Suprapubic skin (tissue), 4 donors: ENCODE measurements at regions not wholly inside any gene's neighbourhood (a gene's known extent, or its start where the extent isn't known, plus 50 kb on each side); places are given as distances from the start of the nearest gene placed in this dataset.

Experiments
- DNase-seq, 2 donors: peaks; one replicate each; pipeline ENCODE4 v3.0.0-alpha.2; 2019; ENCODE audit warnings: low spot score in 2 of 2
- H3K27ac ChIP-seq: fragments of 200-600 bp; sonication (generic); one replicate; pipeline ENCODE4 v1.5.1; 2019
- H3K27me3 ChIP-seq: fragments of 200-600 bp; sonication (generic); one replicate; pipeline ENCODE4 v1.5.1; 2019
- H3K36me3 ChIP-seq: fragments of 200-600 bp; sonication (generic); one replicate; pipeline ENCODE4 v1.5.1; 2019
- H3K4me1 ChIP-seq: fragments of 200-600 bp; sonication (generic); one replicate; pipeline ENCODE4 v1.5.1; 2019
- H3K4me3 ChIP-seq: fragments of 200-600 bp; sonication (generic); one replicate; pipeline ENCODE4 v1.5.1; 2019; ENCODE audit warnings: mild to moderate bottlenecking
- H3K9me3 ChIP-seq: fragments of 200-600 bp; sonication (generic); one replicate; pipeline ENCODE4 v1.5.1; 2019
- EP300 ChIP-seq: sonication (generic); formaldehyde crosslinking; IDR thresholded peaks from one replicate; pipeline ENCODE4 v1.6.1; 2017; ENCODE audit warnings: antibody characterized with exemption
- POLR2A ChIP-seq, 2 donors: fragments of 450-650 bp; IDR thresholded peaks; one replicate each; pipeline ENCODE4 v1.6.1; 2017; ENCODE audit warnings: antibody characterized with exemption in 2 of 2, mild to moderate bottlenecking in 2 of 2, moderate library complexity in 2 of 2
- POLR2AphosphoS5 ChIP-seq, 3 donors: sonication (generic); formaldehyde crosslinking; IDR thresholded peaks; one replicate each; pipeline ENCODE4 v1.6.1; 2017; ENCODE audit warnings: antibody characterized with exemption in 3 of 3
- WGBS: methylation state at CpG from one replicate; pipeline ENCODE4 v1.1.5; 2018; 5-methylcytosine and 5-hydroxymethylcytosine counted together
- TF ChIP-seq, protein P1 (sequence below), 2 donors: fragments of 200-600 bp in 1 of 2; fragments of 450-650 bp in 1 of 2; sonication (generic) in 1 of 2; IDR thresholded peaks; one replicate each; pipeline ENCODE4 v1.5.1; 2016 to 2019; ENCODE audit warnings: antibody characterized with exemption in 2 of 2, mild to moderate bottlenecking in 1 of 2, moderate library complexity in 1 of 2

- no peaks in the 10 kb centered on the region for H3K4me1 ChIP-seq
- H3K36me3 ChIP-seq = no peaks in the 10 kb centered on the region
- H3K9me3 ChIP-seq = no peaks in the 10 kb centered on the region
- H3K27ac ChIP-seq = no peak overlapping the region
- no peak overlapping the region for H3K4me3 ChIP-seq
- no peaks in the 10 kb centered on the region for H3K27me3 ChIP-seq
- no peak for DNase-seq
- WGBS = 93% methylated on average over 9 of the region's 9 CpGs
- no peak for TF ChIP-seq POLR2AphosphoS5 (IDR thresholded peaks at IDR 0.05)
- TF ChIP-seq EP300 = no peak
- no peak for TF ChIP-seq POLR2A (IDR thresholded peaks at IDR 0.05)
- TF ChIP-seq, protein P1, sequence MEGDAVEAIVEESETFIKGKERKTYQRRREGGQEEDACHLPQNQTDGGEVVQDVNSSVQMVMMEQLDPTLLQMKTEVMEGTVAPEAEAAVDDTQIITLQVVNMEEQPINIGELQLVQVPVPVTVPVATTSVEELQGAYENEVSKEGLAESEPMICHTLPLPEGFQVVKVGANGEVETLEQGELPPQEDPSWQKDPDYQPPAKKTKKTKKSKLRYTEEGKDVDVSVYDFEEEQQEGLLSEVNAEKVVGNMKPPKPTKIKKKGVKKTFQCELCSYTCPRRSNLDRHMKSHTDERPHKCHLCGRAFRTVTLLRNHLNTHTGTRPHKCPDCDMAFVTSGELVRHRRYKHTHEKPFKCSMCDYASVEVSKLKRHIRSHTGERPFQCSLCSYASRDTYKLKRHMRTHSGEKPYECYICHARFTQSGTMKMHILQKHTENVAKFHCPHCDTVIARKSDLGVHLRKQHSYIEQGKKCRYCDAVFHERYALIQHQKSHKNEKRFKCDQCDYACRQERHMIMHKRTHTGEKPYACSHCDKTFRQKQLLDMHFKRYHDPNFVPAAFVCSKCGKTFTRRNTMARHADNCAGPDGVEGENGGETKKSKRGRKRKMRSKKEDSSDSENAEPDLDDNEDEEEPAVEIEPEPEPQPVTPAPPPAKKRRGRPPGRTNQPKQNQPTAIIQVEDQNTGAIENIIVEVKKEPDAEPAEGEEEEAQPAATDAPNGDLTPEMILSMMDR (IDR thresholded peaks at IDR 0.05) = no peak
Observed at GRCh38 chr15:70308735-70309434, 211.2 kb upstream of the TLE3 start.

GRCh38 chr15:70308011-70308734, 210.5 kb upstream of the TLE3 start:
- no peak overlapping the region for H3K27ac ChIP-seq
- H3K27me3 ChIP-seq = no peaks in the 10 kb centered on the region
- no peaks in the 10 kb centered on the region for H3K9me3 ChIP-seq
- H3K36me3 ChIP-seq = no peaks in the 10 kb centered on the region
- no peak overlapping the region for H3K4me3 ChIP-seq
- no peak for DNase-seq
- no peaks in the 10 kb centered on the region for H3K4me1 ChIP-seq
- TF ChIP-seq POLR2A (IDR thresholded peaks at IDR 0.05) (no peak), POLR2AphosphoS5 (IDR thresholded peaks at IDR 0.05) (no peak)
- WGBS = 76% methylated on average over 4 of the region's 4 CpGs

DNA sequence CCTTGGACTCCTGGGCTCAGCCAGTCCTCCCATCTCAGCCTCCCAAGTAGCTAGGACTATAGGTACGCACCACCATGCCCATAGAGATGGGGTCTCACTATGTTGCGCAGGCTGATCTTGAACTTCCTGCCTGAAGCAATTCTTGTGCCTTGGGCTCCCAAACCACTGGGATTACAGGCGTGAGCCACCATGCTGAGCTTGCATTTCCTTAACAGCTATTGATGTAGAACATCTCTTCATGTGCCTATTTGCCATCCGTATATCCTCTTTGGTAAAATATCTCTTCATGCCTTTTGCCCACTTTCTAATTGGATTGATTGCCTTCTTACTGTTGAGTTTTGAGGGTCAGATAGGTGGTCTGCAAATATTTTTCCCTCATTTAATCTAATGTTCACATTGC, 208.9 kb upstream of the TLE3 start:
- no peaks in the 10 kb centered on the region for H3K36me3 ChIP-seq
- no peak for TF ChIP-seq EP300
- no peak for TF ChIP-seq POLR2AphosphoS5 (IDR thresholded peaks at IDR 0.05)
- no peak for TF ChIP-seq POLR2A (IDR thresholded peaks at IDR 0.05)
- TF ChIP-seq, protein P1 (IDR thresholded peaks at IDR 0.05) = no peak
- H3K9me3 ChIP-seq = no peaks in the 10 kb centered on the region
- no peak for DNase-seq
- 91% methylated on average over 4 of the region's 4 CpGs for whole genome bisulfite sequencing
- no peak overlapping the region for H3K27ac ChIP-seq
- no peaks in the 10 kb centered on the region for H3K27me3 ChIP-seq
- H3K4me3 ChIP-seq = no peak overlapping the region
- H3K4me1 ChIP-seq = no peaks in the 10 kb centered on the region

- WGBS = 77% methylated on average over 6 of the region's 6 CpGs
- H3K4me1 ChIP-seq = no peaks in the 10 kb centered on the region
Observed at GRCh38 chr15:70306081-70306480, 208.4 kb upstream of the TLE3 start.

DNA sequence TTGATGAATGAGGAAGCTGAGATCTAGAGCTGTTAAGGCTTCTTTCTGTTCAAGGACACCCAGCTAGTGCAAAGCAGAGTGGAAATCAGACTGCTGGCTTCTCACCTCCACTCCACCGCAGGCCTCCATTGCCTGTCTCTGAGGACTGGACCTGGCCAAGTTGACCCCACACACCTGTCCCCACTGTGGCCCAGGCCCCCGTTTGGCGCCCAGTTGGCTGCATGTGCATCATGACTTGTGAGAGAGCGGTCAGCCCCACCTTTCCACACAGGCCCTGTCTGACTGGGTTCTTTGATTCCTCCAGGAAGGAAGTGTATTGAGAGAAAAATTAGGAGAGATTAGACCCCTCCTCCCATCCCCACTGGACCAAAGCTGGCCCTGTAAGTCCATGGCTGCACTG, 206.3 kb upstream of the TLE3 start:
- TF ChIP-seq POLR2A (IDR thresholded peaks at IDR 0.05) (no peak), POLR2AphosphoS5 (IDR thresholded peaks at IDR 0.05) (no peak), EP300 (no peak)
- TF ChIP-seq, protein P1 (IDR thresholded peaks at IDR 0.05) = no peak
- H3K4me1 ChIP-seq = no peaks in the 10 kb centered on the region
- H3K27me3 ChIP-seq = no peaks in the 10 kb centered on the region
- H3K9me3 ChIP-seq = no peaks in the 10 kb centered on the region
- 100% methylated on average over 1 of the region's 4 CpGs for WGBS
- H3K4me3 ChIP-seq = no peak overlapping the region
- H3K36me3 ChIP-seq = no peaks in the 10 kb centered on the region
- no peak overlapping the region for H3K27ac ChIP-seq
- DNase-seq = no peak

More at GRCh38 chr15:70306081-70306480, 208.4 kb upstream of the TLE3 start:
- H3K36me3 ChIP-seq = no peaks in the 10 kb centered on the region
- no peak for TF ChIP-seq EP300
- TF ChIP-seq, protein P1 (IDR thresholded peaks at IDR 0.05) = no peak
- no peak for TF ChIP-seq POLR2A (IDR thresholded peaks at IDR 0.05)
- TF ChIP-seq POLR2AphosphoS5 (IDR thresholded peaks at IDR 0.05) = no peak
- no peak for DNase-seq
- H3K4me3 ChIP-seq = no peak overlapping the region
- no peak overlapping the region for H3K27ac ChIP-seq
- no peaks in the 10 kb centered on the region for H3K27me3 ChIP-seq
- H3K9me3 ChIP-seq = no peaks in the 10 kb centered on the region
